DND-41 (cell line): ENCODE measurements at regions not wholly inside any gene's neighbourhood (a gene's known extent, or its start where the extent isn't known, plus 50 kb on each side); places are given as distances from the start of the nearest gene placed in this dataset.
A peak's percentile ranks its signal among the peaks of the same experiment; 100 is the strongest.

Experiments used
- ATAC-seq: fragments of 200-7000 bp; cut with Tn5 transposase; 3 replicates; pipeline ENCODE4 v1.9.1; 2021; ENCODE audit warnings: low read depth; ENCODE audit not compliant: insufficient read depth
- DNase-seq: peaks from one replicate; pipeline ENCODE4 v3.0.0-alpha.2; 2020
- H2AFZ ChIP-seq: 2 replicates; pipeline ENCODE4 v1.6.0; 2012; ENCODE audit warnings: low read depth, low read length
- H3K27ac ChIP-seq: 2 replicates; pipeline ENCODE4 v1.5.1; 2012; ENCODE audit warnings: low read length, inconsistent platforms
- H3K27me3 ChIP-seq: fragments of 200-600 bp; sonication (generic); 2 replicates; pipeline ENCODE4 v1.6.0; 2012; ENCODE audit warnings: low read length, mild to moderate bottlenecking, inconsistent platforms; ENCODE audit not compliant: insufficient read depth, poor library complexity
- H3K36me3 ChIP-seq: 2 replicates; pipeline ENCODE4 v1.5.1; 2012; ENCODE audit warnings: low read length, inconsistent platforms; ENCODE audit not compliant: insufficient read depth
- H3K4me1 ChIP-seq: 2 replicates; pipeline ENCODE4 v1.5.1; 2012; ENCODE audit warnings: mild to moderate bottlenecking, low read length; ENCODE audit not compliant: insufficient read depth
- H3K4me2 ChIP-seq: 2 replicates; pipeline ENCODE4 v1.6.0; 2012; ENCODE audit warnings: mild to moderate bottlenecking, moderate library complexity, low read length, inconsistent platforms; ENCODE audit not compliant: insufficient read depth
- H3K4me3 ChIP-seq, 2 experiments: fragments of 200-600 bp in 1 of 2; shearing (Covaris generic) in 1 of 2; 2 replicates each; pipeline ENCODE4 v1.5.1; 2012 to 2016; ENCODE audit warnings: inconsistent platforms in 2 of 2, low read length in 2 of 2, mild to moderate bottlenecking in 2 of 2, low read depth in 1 of 2, moderate library complexity in 1 of 2
- H3K79me2 ChIP-seq: 2 replicates; pipeline ENCODE4 v1.6.0; 2012; ENCODE audit warnings: low read length, inconsistent platforms; ENCODE audit not compliant: insufficient read depth
- H3K9ac ChIP-seq: 2 replicates; pipeline ENCODE4 v1.6.0; 2012; ENCODE audit warnings: low read depth, mild to moderate bottlenecking, inconsistent platforms, low read length, moderate library complexity
- H3K9me3 ChIP-seq: 2 replicates; pipeline ENCODE4 v1.5.1; 2012; ENCODE audit warnings: low read length, moderate library complexity, mild to moderate bottlenecking, inconsistent platforms; ENCODE audit not compliant: insufficient read depth, severe bottlenecking
- H4K20me1 ChIP-seq: 2 replicates; pipeline ENCODE4 v1.6.0; 2012; ENCODE audit warnings: low read length; ENCODE audit not compliant: insufficient read depth
- EZH2 ChIP-seq: IDR thresholded peaks from 3 replicates; pipeline ENCODE4 v1.6.1; 2012; ENCODE audit warnings: borderline replicate concordance, low read depth, mild to moderate bottlenecking, moderate library complexity, low read length, inconsistent platforms; ENCODE audit not compliant: severe bottlenecking
- TF ChIP-seq, protein P1 (sequence below): IDR thresholded peaks from 2 replicates; pipeline ENCODE4 v1.5.1; 2012; ENCODE audit warnings: borderline replicate concordance, low read length, moderate library complexity, mild to moderate bottlenecking; ENCODE audit not compliant: poor library complexity, severe bottlenecking; ENCODE audit errors: extremely low read depth

DNA sequence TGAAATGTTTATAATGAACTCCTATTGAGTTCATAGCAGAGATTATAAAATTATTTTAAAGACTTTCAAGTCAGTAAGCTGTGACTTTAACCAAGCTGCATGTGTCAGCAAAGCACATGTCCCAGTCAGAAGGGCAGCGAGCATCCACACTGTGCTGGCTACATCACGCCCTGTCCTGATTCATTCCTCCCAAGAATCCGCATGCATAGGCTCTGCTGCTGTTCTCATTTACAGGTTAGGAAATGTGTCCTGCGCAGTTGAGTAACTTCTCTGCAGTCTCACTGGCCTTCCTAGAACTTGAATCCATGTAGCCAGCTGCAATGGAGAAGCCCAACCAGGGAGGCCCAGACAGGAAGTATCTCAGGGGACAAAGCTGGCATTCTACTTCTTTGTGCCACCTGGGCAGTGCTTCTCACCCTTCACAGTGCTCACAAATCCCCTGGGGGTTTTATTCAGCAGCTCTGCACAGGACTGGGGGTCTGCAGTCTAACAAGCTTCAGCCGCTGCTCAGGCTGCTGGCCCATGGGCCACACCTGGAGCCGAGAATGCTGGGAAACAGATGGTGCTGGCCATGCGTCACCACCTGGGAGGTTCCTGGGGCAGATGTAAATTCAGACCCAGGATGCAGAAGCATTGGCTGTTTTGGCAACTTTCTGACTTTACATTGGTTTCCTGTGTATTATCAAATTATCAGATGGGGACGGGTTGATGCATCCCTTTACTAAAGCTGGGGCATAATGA lies 192.8 kb upstream of the GDF10 start:
- H3K36me3 ChIP-seq = no peaks in the 10 kb centered on the region
- H2AFZ ChIP-seq = no peak overlapping the region
- H3K27me3 ChIP-seq = no peaks in the 10 kb centered on the region
- no peaks in the 10 kb centered on the region for H3K79me2 ChIP-seq
- H4K20me1 ChIP-seq = no peaks in the 10 kb centered on the region
- ATAC-seq (0 out of 3 replicates have a peak, but pooled peaks have one; percentile 35), DNase-seq (peak; percentile 10)
- H3K4me1 ChIP-seq = peaks cover 11% of the 10 kb centered on the region
- H3K9me3 ChIP-seq = no peaks in the 10 kb centered on the region
- no peak for TF ChIP-seq EZH2
- TF ChIP-seq, protein P1, sequence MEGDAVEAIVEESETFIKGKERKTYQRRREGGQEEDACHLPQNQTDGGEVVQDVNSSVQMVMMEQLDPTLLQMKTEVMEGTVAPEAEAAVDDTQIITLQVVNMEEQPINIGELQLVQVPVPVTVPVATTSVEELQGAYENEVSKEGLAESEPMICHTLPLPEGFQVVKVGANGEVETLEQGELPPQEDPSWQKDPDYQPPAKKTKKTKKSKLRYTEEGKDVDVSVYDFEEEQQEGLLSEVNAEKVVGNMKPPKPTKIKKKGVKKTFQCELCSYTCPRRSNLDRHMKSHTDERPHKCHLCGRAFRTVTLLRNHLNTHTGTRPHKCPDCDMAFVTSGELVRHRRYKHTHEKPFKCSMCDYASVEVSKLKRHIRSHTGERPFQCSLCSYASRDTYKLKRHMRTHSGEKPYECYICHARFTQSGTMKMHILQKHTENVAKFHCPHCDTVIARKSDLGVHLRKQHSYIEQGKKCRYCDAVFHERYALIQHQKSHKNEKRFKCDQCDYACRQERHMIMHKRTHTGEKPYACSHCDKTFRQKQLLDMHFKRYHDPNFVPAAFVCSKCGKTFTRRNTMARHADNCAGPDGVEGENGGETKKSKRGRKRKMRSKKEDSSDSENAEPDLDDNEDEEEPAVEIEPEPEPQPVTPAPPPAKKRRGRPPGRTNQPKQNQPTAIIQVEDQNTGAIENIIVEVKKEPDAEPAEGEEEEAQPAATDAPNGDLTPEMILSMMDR = no peak
- no peak overlapping the region for H3K4me3 ChIP-seq
- no peak overlapping the region for H3K9ac ChIP-seq
- no peak overlapping the region for H3K4me2 ChIP-seq
- peak overlapping the region; percentile 22; the same call in 1 of the 2 replicates for H3K27ac ChIP-seq

DNA sequence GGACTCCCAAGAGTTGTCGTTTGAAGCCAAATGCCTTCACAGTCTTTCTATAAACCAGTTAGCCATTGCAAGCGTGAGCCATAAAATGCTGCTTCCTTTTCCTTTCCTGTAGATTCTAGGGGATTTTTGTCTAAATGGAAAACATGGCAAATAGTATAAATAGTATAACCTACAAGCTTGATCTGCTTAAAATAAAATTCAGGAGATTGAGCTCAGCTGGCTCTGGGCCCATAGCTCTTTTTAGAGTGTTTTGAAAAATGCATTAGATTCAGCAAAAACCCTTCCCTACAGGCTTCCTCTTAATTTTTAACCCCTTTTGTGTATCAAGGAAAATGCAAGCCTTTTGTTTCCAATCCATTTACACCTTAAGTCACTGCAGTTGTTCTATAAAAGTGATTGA lies 190.1 kb upstream of the GDF10 start:
- H3K27me3 ChIP-seq = no peaks in the 10 kb centered on the region
- no peak overlapping the region for H2AFZ ChIP-seq
- ATAC-seq = no peak
- H3K4me1 ChIP-seq = peaks cover 11% of the 10 kb centered on the region
- H3K4me2 ChIP-seq = no peak overlapping the region
- no peaks in the 10 kb centered on the region for H3K79me2 ChIP-seq
- no peak overlapping the region for H3K4me3 ChIP-seq
- H4K20me1 ChIP-seq = no peaks in the 10 kb centered on the region
- H3K36me3 ChIP-seq = no peaks in the 10 kb centered on the region
- no peak for DNase-seq
- TF ChIP-seq EZH2 = no peak
- TF ChIP-seq, protein P1 = no peak
- H3K9me3 ChIP-seq = no peaks in the 10 kb centered on the region
- no peak overlapping the region for H3K9ac ChIP-seq
- H3K27ac ChIP-seq = no peak overlapping the region

DNA sequence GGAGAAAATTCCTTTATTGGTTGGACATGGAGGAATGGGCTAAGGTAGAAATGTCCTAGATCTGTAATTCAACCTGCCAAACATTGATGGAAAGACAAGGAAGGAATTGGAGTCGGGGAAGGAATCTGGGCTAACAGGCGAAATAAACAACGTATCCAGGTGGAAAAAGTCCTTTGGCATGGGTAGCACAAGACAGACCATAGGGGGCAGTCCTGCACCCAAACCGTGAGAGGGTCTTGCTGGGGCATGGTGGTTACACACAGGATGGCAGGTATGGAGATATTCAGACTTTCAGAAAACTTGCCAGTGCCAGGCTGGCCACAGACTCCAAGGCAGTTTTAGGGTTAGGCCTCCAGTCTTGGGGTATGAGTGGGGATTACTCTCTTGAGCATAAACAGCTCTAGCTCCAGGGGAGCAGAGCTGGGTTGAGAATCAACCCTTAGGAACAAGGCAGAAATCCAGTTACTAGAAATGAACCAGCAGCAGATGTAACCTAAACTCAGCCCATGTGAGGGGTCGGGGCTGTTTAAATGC lies 188.6 kb upstream of the GDF10 start:
- no peaks in the 10 kb centered on the region for H3K36me3 ChIP-seq
- no peaks in the 10 kb centered on the region for H3K9me3 ChIP-seq
- H3K79me2 ChIP-seq = no peaks in the 10 kb centered on the region
- no peaks in the 10 kb centered on the region for H4K20me1 ChIP-seq
- peaks cover 11% of the 10 kb centered on the region for H3K4me1 ChIP-seq
- no peak for DNase-seq
- no peak overlapping the region for H3K4me2 ChIP-seq
- no peak overlapping the region for H2AFZ ChIP-seq
- H3K27ac ChIP-seq = no peak overlapping the region
- no peak overlapping the region for H3K9ac ChIP-seq
- no peak overlapping the region for H3K4me3 ChIP-seq
- no peak for TF ChIP-seq EZH2
- TF ChIP-seq, protein P1 = peak; percentile 12
- no peak for ATAC-seq
- H3K27me3 ChIP-seq = no peaks in the 10 kb centered on the region
